Mononuclear cell (primary cell): ENCODE measurements at regions not wholly inside any gene's neighbourhood (a gene's known extent, or its start where the extent isn't known, plus 50 kb on each side); places are given as distances from the start of the nearest gene placed in this dataset.

Experiments
- H3K27me3 ChIP-seq: 2 replicates; pipeline ENCODE4 v1.6.0; 2011; ENCODE audit warnings: low read length, control low read depth; ENCODE audit not compliant: insufficient read depth
- H3K4me1 ChIP-seq: 2 replicates; pipeline ENCODE4 v1.5.1; 2011; ENCODE audit warnings: mild to moderate bottlenecking, low read length, control low read depth; ENCODE audit not compliant: insufficient read depth
- H3K4me3 ChIP-seq: 2 replicates; pipeline ENCODE4 v1.5.1; 2011; ENCODE audit warnings: mild to moderate bottlenecking, low read length, moderate library complexity
- H3K9me3 ChIP-seq: 2 replicates; pipeline ENCODE4 v1.5.1; 2011; ENCODE audit warnings: low read depth, mild to moderate bottlenecking, control low read depth, low read length

GRCh38 chr4:11626066-11626465 is 197.4 kb upstream of the HS3ST1 start:
- Histone ChIP-seq H3K27me3 (no peaks in the 10 kb centered on the region), H3K9me3 (no peaks in the 10 kb centered on the region), H3K4me3 (no peak overlapping the region), H3K4me1 (no peaks in the 10 kb centered on the region)

GRCh38 chr4:11625211-11625610 is 196.5 kb upstream of the HS3ST1 start:
- no peaks in the 10 kb centered on the region for H3K27me3 ChIP-seq
- H3K9me3 ChIP-seq = no peaks in the 10 kb centered on the region
- H3K4me3 ChIP-seq = no peak overlapping the region
- H3K4me1 ChIP-seq = no peaks in the 10 kb centered on the region

- Histone ChIP-seq H3K9me3 (no peaks in the 10 kb centered on the region), H3K4me1 (no peaks in the 10 kb centered on the region), H3K27me3 (no peaks in the 10 kb centered on the region), H3K4me3 (no peak overlapping the region)
Observed at GRCh38 chr4:11624370-11624769, 195.7 kb upstream of the HS3ST1 start.

- no peaks in the 10 kb centered on the region for H3K9me3 ChIP-seq
Observed at GRCh38 chr4:11623726-11624037, 195.0 kb upstream of the HS3ST1 start.

GRCh38 chr4:11622961-11623725 is 194.4 kb upstream of the HS3ST1 start:
- Histone ChIP-seq H3K9me3 (no peaks in the 10 kb centered on the region), H3K4me3 (no peak overlapping the region), H3K27me3 (no peaks in the 10 kb centered on the region), H3K4me1 (no peaks in the 10 kb centered on the region)

More at GRCh38 chr4:11623726-11624037, 195.0 kb upstream of the HS3ST1 start:
- Histone ChIP-seq H3K4me1 (no peaks in the 10 kb centered on the region), H3K27me3 (no peaks in the 10 kb centered on the region), H3K4me3 (no peak overlapping the region)

- H3K4me1 ChIP-seq = no peaks in the 10 kb centered on the region
- no peaks in the 10 kb centered on the region for H3K9me3 ChIP-seq
- H3K27me3 ChIP-seq = no peaks in the 10 kb centered on the region
- H3K4me3 ChIP-seq = no peak overlapping the region
Observed at GRCh38 chr4:11620861-11621260, 192.2 kb upstream of the HS3ST1 start.

- Histone ChIP-seq H3K4me1 (no peaks in the 10 kb centered on the region), H3K4me3 (no peak overlapping the region)
Observed at GRCh38 chr4:11618666-11619282, 190.1 kb upstream of the HS3ST1 start.

GRCh38 chr4:11616856-11617255 is 188.2 kb upstream of the HS3ST1 start:
- Histone ChIP-seq H3K4me3 (no peak overlapping the region), H3K9me3 (no peaks in the 10 kb centered on the region), H3K4me1 (no peaks in the 10 kb centered on the region), H3K27me3 (no peaks in the 10 kb centered on the region)

More at GRCh38 chr4:11618666-11619282, 190.1 kb upstream of the HS3ST1 start:
- H3K9me3 ChIP-seq = no peaks in the 10 kb centered on the region
- no peaks in the 10 kb centered on the region for H3K27me3 ChIP-seq

GRCh38 chr4:11615601-11616000 is 186.9 kb upstream of the HS3ST1 start:
- H3K4me1 ChIP-seq = no peaks in the 10 kb centered on the region
- no peaks in the 10 kb centered on the region for H3K9me3 ChIP-seq
- H3K4me3 ChIP-seq = no peak overlapping the region
- no peaks in the 10 kb centered on the region for H3K27me3 ChIP-seq

GRCh38 chr4:11614426-11614825 is 185.7 kb upstream of the HS3ST1 start:
- no peak overlapping the region for H3K4me3 ChIP-seq
- H3K27me3 ChIP-seq = no peaks in the 10 kb centered on the region
- H3K9me3 ChIP-seq = no peaks in the 10 kb centered on the region
- no peaks in the 10 kb centered on the region for H3K4me1 ChIP-seq

- Histone ChIP-seq H3K27me3 (no peaks in the 10 kb centered on the region), H3K9me3 (no peaks in the 10 kb centered on the region), H3K4me1 (no peaks in the 10 kb centered on the region), H3K4me3 (no peak overlapping the region)
Observed at GRCh38 chr4:11611868-11612267, 183.2 kb upstream of the HS3ST1 start.

- no peaks in the 10 kb centered on the region for H3K9me3 ChIP-seq
- H3K4me1 ChIP-seq = no peaks in the 10 kb centered on the region
- no peaks in the 10 kb centered on the region for H3K27me3 ChIP-seq
- no peak overlapping the region for H3K4me3 ChIP-seq
Observed at GRCh38 chr4:11609751-11610150, 181.1 kb upstream of the HS3ST1 start.

- H3K9me3 ChIP-seq = no peaks in the 10 kb centered on the region
- no peaks in the 10 kb centered on the region for H3K4me1 ChIP-seq
- no peak overlapping the region for H3K4me3 ChIP-seq
- no peaks in the 10 kb centered on the region for H3K27me3 ChIP-seq
Observed at GRCh38 chr4:11608992-11609391, 180.3 kb upstream of the HS3ST1 start.

- no peak overlapping the region for H3K4me3 ChIP-seq
- H3K4me1 ChIP-seq = no peaks in the 10 kb centered on the region
- H3K27me3 ChIP-seq = no peaks in the 10 kb centered on the region
- peaks cover 2% of the 10 kb centered on the region for H3K9me3 ChIP-seq
Observed at GRCh38 chr4:11606078-11606477, 177.4 kb upstream of the HS3ST1 start.

GRCh38 chr4:11605597-11605996 is 176.9 kb upstream of the HS3ST1 start:
- Histone ChIP-seq H3K27me3 (no peaks in the 10 kb centered on the region), H3K4me3 (no peak overlapping the region), H3K4me1 (no peaks in the 10 kb centered on the region), H3K9me3 (peaks cover 6% of the 10 kb centered on the region)

GRCh38 chr4:11604821-11605220 is 176.1 kb upstream of the HS3ST1 start:
- Histone ChIP-seq H3K9me3 (peaks cover 6% of the 10 kb centered on the region), H3K27me3 (no peaks in the 10 kb centered on the region), H3K4me1 (no peaks in the 10 kb centered on the region), H3K4me3 (no peak overlapping the region)
